ENCODE measurements at regions not wholly inside any gene's neighbourhood (a gene's known extent, or its start where the extent isn't known, plus 50 kb on each side); places are given as distances from the start of the nearest gene placed in this dataset.

- Histone ChIP-seq H3K36me3 (peaks cover 7% of the 10 kb centered on the region), H3K4me1 (peaks cover 9% of the 10 kb centered on the region), H3K79me2 (ENCODE audit: low read depth) (no peaks in the 10 kb centered on the region), H4K20me1 (ENCODE audit: low read depth) (peaks cover 9% of the 10 kb centered on the region), H3K4me3 (no peak overlapping the region), H3K27ac (no peak overlapping the region), H3F3A (ENCODE audit: low read depth) (peaks cover 9% of the 10 kb centered on the region), H3K9ac (no peak overlapping the region), H3K9me3 (ENCODE audit: low read depth) (no peaks in the 10 kb centered on the region), H2AFZ (replicated peaks) (no peak overlapping the region), H3K4me2 (no peak overlapping the region), H3K27me3 (no peaks in the 10 kb centered on the region)
- H3K27ac Mint-ChIP-seq, result no peak overlapping the region
- TF ChIP-seq EZH2phosphoT487 (IDR thresholded peaks at IDR 0.05) (no peak), EZH2 (IDR thresholded peaks at IDR 0.05) (no peak), CTCF (IDR thresholded peaks at IDR 0.05) (no peak)
- no peak for DNase-seq (ENCODE audit: low spot score)
- no peak overlapping the region for H3K4me3 Mint-ChIP-seq
- H3K9me3 Mint-ChIP-seq, result no peaks in the 10 kb centered on the region
- peaks cover 40% of the 10 kb centered on the region for H3K4me1 Mint-ChIP-seq
- peaks cover 3% of the 10 kb centered on the region for H3K27me3 Mint-ChIP-seq (ENCODE audit: insufficient read depth, low read depth)
- peaks cover 10% of the 10 kb centered on the region for H3K36me3 Mint-ChIP-seq
These were observed 476.8 kb downstream of the SHQ1 start for GRCh38 chr3:72371431-72371830.

GRCh38 chr3:72370947-72371346 lies 477.3 kb downstream of the SHQ1 start:
- peaks cover 3% of the 10 kb centered on the region for H3K27me3 Mint-ChIP-seq (ENCODE audit: insufficient read depth, low read depth)
- peaks cover 9% of the 10 kb centered on the region for H3F3A ChIP-seq (ENCODE audit: low read depth)
- TF ChIP-seq EZH2phosphoT487 (IDR thresholded peaks at IDR 0.05), result no peak
- no peak for TF ChIP-seq EZH2 (IDR thresholded peaks at IDR 0.05)
- no peak for TF ChIP-seq CTCF (IDR thresholded peaks at IDR 0.05)
- H3K27me3 ChIP-seq, result no peaks in the 10 kb centered on the region
- no peaks in the 10 kb centered on the region for H3K9me3 ChIP-seq (ENCODE audit: low read depth)
- H3K36me3 Mint-ChIP-seq, result peaks cover 10% of the 10 kb centered on the region
- H3K4me1 Mint-ChIP-seq, result peaks cover 37% of the 10 kb centered on the region
- no peak overlapping the region for H3K4me2 ChIP-seq
- H3K4me3 ChIP-seq, result no peak overlapping the region
- peak; percentile 34 for DNase-seq (ENCODE audit: low spot score)
- H3K9me3 Mint-ChIP-seq, result no peaks in the 10 kb centered on the region
- H3K36me3 ChIP-seq, result peaks cover 3% of the 10 kb centered on the region
- no peak overlapping the region for H3K4me3 Mint-ChIP-seq
- H3K9ac ChIP-seq, result no peak overlapping the region
- H3K4me1 ChIP-seq, result peaks cover 4% of the 10 kb centered on the region
- no peak overlapping the region for H3K27ac ChIP-seq
- H3K79me2 ChIP-seq (ENCODE audit: low read depth), result no peaks in the 10 kb centered on the region
- no peak overlapping the region for H2AFZ ChIP-seq (replicated peaks)
- no peak overlapping the region for H3K27ac Mint-ChIP-seq
- H4K20me1 ChIP-seq (ENCODE audit: low read depth), result peaks cover 4% of the 10 kb centered on the region

GRCh38 chr3:72369681-72370080 lies 478.6 kb downstream of the SHQ1 start:
- H3K27me3 Mint-ChIP-seq (ENCODE audit: insufficient read depth, low read depth), result peaks cover 3% of the 10 kb centered on the region
- no peaks in the 10 kb centered on the region for H3K9me3 ChIP-seq (ENCODE audit: low read depth)
- H2AFZ ChIP-seq (replicated peaks), result no peak overlapping the region
- H3K27ac Mint-ChIP-seq, result no peak overlapping the region
- H3K9ac ChIP-seq, result no peak overlapping the region
- no peak for DNase-seq (ENCODE audit: low spot score)
- no peaks in the 10 kb centered on the region for H3K36me3 ChIP-seq
- H3K4me3 Mint-ChIP-seq, result no peak overlapping the region
- no peaks in the 10 kb centered on the region for H3K79me2 ChIP-seq (ENCODE audit: low read depth)
- H3F3A ChIP-seq (ENCODE audit: low read depth), result peaks cover 9% of the 10 kb centered on the region
- peaks cover 2% of the 10 kb centered on the region for H3K4me1 ChIP-seq
- no peaks in the 10 kb centered on the region for H3K27me3 ChIP-seq
- TF ChIP-seq EZH2phosphoT487 (IDR thresholded peaks at IDR 0.05) (no peak), EZH2 (IDR thresholded peaks at IDR 0.05) (no peak), CTCF (IDR thresholded peaks at IDR 0.05) (no peak)
- no peaks in the 10 kb centered on the region for H4K20me1 ChIP-seq (ENCODE audit: low read depth)
- no peak overlapping the region for H3K4me2 ChIP-seq
- H3K9me3 Mint-ChIP-seq, result no peaks in the 10 kb centered on the region
- H3K4me3 ChIP-seq, result no peak overlapping the region
- no peak overlapping the region for H3K27ac ChIP-seq
- peaks cover 25% of the 10 kb centered on the region for H3K4me1 Mint-ChIP-seq
- peaks cover 10% of the 10 kb centered on the region for H3K36me3 Mint-ChIP-seq
